AG04450 (cell line): ENCODE measurements at regions not wholly inside any gene's neighbourhood (a gene's known extent, or its start where the extent isn't known, plus 50 kb on each side); places are given as distances from the start of the nearest gene placed in this dataset.

Experiments
- CTCF ChIA-PET: fragments of 300-600, 350-600 bp; formaldehyde crosslinking; extraction: SDS; loops from one replicate; lab custom pipeline; 2022; ENCODE audit warnings: antibody characterized with exemption, inconsistent platforms; lab: Charles Lee
- POLR2A ChIA-PET: fragments of 350-600 bp; formaldehyde crosslinking; extraction: SDS; loops from one replicate; lab custom pipeline; 2021; ENCODE audit warnings: antibody characterized with exemption, inconsistent platforms; lab: Yijun Ruan, JAX
- DNase-seq: peaks from one replicate; pipeline ENCODE4 v3.0.0-alpha.2; 2011; ENCODE audit warnings: low read depth, low spot score
- H3K27ac ChIP-seq: one replicate; pipeline ENCODE4 v1.5.1; 2012; ENCODE audit warnings: low read depth, low read length, control low read depth
- H3K27me3 ChIP-seq: one replicate; pipeline ENCODE4 v1.6.0; 2012; ENCODE audit warnings: low read length; ENCODE audit not compliant: control insufficient read depth, insufficient read depth
- H3K4me3 ChIP-seq: 2 replicates; pipeline ENCODE4 v1.5.1; 2011; ENCODE audit warnings: mild to moderate bottlenecking, low read depth, low read length, control low read depth
- H3K9me3 ChIP-seq: 2 replicates; pipeline ENCODE4 v1.5.1; 2012; ENCODE audit warnings: low read length; ENCODE audit not compliant: control insufficient read depth, insufficient read depth
- CTCF ChIP-seq: IDR thresholded peaks from 2 replicates; pipeline ENCODE4 v1.5.1; 2011; ENCODE audit warnings: low read depth, low read length, control low read depth, inconsistent platforms

GRCh38 chr14:40248671-40249070 is 816.4 kb upstream of the FBXO33 start:
- no peak for DNase-seq
- no peak overlapping the region for H3K27ac ChIP-seq
- ChIA-PET CTCF (no interaction called here), POLR2A (no interaction called here)
- no peaks in the 10 kb centered on the region for H3K27me3 ChIP-seq
- no peak for TF ChIP-seq CTCF
- H3K4me3 ChIP-seq, result no peak overlapping the region
- peaks cover 7% of the 10 kb centered on the region; the same call in 1 of the 2 replicates for H3K9me3 ChIP-seq

- ChIA-PET CTCF (no interaction called here), POLR2A (no interaction called here)
- Histone ChIP-seq H3K27ac (no peak overlapping the region), H3K4me3 (no peak overlapping the region), H3K9me3 (peaks cover 10% of the 10 kb centered on the region; the same call in 1 of the 2 replicates), H3K27me3 (no peaks in the 10 kb centered on the region)
- no peak for TF ChIP-seq CTCF
- no peak for DNase-seq
Observed at GRCh38 chr14:40240245-40240859, 808.1 kb upstream of the FBXO33 start.

GRCh38 chr14:40232302-40232701 is 800.1 kb upstream of the FBXO33 start:
- TF ChIP-seq CTCF, result no peak
- Histone ChIP-seq H3K27ac (no peak overlapping the region), H3K27me3 (no peaks in the 10 kb centered on the region), H3K9me3 (peaks cover 15% of the 10 kb centered on the region), H3K4me3 (no peak overlapping the region)
- no peak for DNase-seq
- CTCF ChIA-PET, result no interaction called here
- POLR2A ChIA-PET, result no interaction called here

- DNase-seq, result no peak
- CTCF ChIA-PET, result no interaction called here
- Histone ChIP-seq H3K4me3 (no peak overlapping the region), H3K27me3 (no peaks in the 10 kb centered on the region), H3K9me3 (peaks cover 5% of the 10 kb centered on the region), H3K27ac (no peak overlapping the region)
- POLR2A ChIA-PET, result no interaction called here
- no peak for TF ChIP-seq CTCF
Observed at GRCh38 chr14:40229676-40230075, 797.4 kb upstream of the FBXO33 start.

GRCh38 chr14:40222996-40223395 is 790.8 kb upstream of the FBXO33 start:
- ChIA-PET POLR2A (no interaction called here), CTCF (no interaction called here)
- no peaks in the 10 kb centered on the region for H3K27me3 ChIP-seq
- no peak for DNase-seq
- peaks cover 2% of the 10 kb centered on the region; the same call in 1 of the 2 replicates for H3K9me3 ChIP-seq
- no peak for TF ChIP-seq CTCF
- no peak overlapping the region for H3K4me3 ChIP-seq
- H3K27ac ChIP-seq, result no peak overlapping the region
